Adrenal gland (tissue), 5 donors: ENCODE measurements at regions not wholly inside any gene's neighbourhood (a gene's known extent, or its start where the extent isn't known, plus 50 kb on each side); places are given as distances from the start of the nearest gene placed in this dataset.

Experiments used
- CTCF ChIP-seq, 6 experiments: fragments of 450-650 bp in 4 of 6; fragments of 200-600 bp in 2 of 6; sonication (generic) in 1 of 6; IDR thresholded peaks; 1 replicate in 5 of 6; 2 replicates in 1 of 6; pipeline versions ENCODE4 v1.5.1 to v1.8.0; 2016 to 2021; ENCODE audit warnings: antibody characterized with exemption in 6 of 6, mild to moderate bottlenecking in 2 of 6, moderate library complexity in 1 of 6
- POLR2A ChIP-seq, 2 donors: fragments of 450-650 bp; IDR thresholded peaks; one replicate each; pipeline ENCODE4 v1.6.1; 2017; ENCODE audit warnings: antibody characterized with exemption in 2 of 2, mild to moderate bottlenecking in 2 of 2, moderate library complexity in 1 of 2
- donor health status: DM: no; HTN: no; CAD: no.

GRCh38 chr14:45867046-45867894, 614.3 kb upstream of the MIS18BP1 start:
- TF ChIP-seq CTCF (IDR thresholded peaks at IDR 0.05) (no peak), POLR2A (IDR thresholded peaks at IDR 0.05) (no peak)
